Liver (tissue), 8 donors: ENCODE measurements at regions not wholly inside any gene's neighbourhood (a gene's known extent, or its start where the extent isn't known, plus 50 kb on each side); places are given as distances from the start of the nearest gene placed in this dataset.

Source experiments
- DNase-seq: peaks from one replicate; pipeline ENCODE4 v3.0.0-alpha.2; 2017; ENCODE audit warnings: low spot score
- H3K27ac ChIP-seq, 2 donors: one replicate each; pipeline ENCODE4 v1.7.0; 2013; ENCODE audit warnings: inconsistent platforms in 2 of 2, low read length in 2 of 2, control low read depth in 1 of 2, low read depth in 1 of 2, mild to moderate bottlenecking in 1 of 2
- H3K27me3 ChIP-seq, 4 donors: one replicate each; pipeline versions ENCODE4 v1.6.1 to v1.7.0; 2013; ENCODE audit warnings: low read length in 3 of 4, inconsistent platforms in 1 of 4, mild to moderate bottlenecking in 1 of 4, moderate library complexity in 1 of 4; ENCODE audit not compliant: control insufficient read depth in 4 of 4, insufficient read depth in 4 of 4
- H3K36me3 ChIP-seq, 4 donors: one replicate each; pipeline versions ENCODE4 v1.6.1 to v1.7.0; 2013; ENCODE audit warnings: low read length in 3 of 4, mild to moderate bottlenecking in 3 of 4, low read depth in 1 of 4, moderate library complexity in 1 of 4; ENCODE audit not compliant: control insufficient read depth in 4 of 4, insufficient read depth in 3 of 4
- H3K4me1 ChIP-seq, 4 donors: one replicate each; pipeline versions ENCODE4 v1.6.1 to v1.7.0; 2013; ENCODE audit warnings: low read length in 3 of 4, mild to moderate bottlenecking in 3 of 4, moderate library complexity in 1 of 4; ENCODE audit not compliant: control insufficient read depth in 4 of 4, insufficient read depth in 4 of 4
- H3K4me3 ChIP-seq, 3 donors: one replicate each; pipeline versions ENCODE4 v1.6.1 to v1.7.0; 2013; ENCODE audit warnings: low read length in 3 of 3, control low read depth in 1 of 3, low read depth in 1 of 3, mild to moderate bottlenecking in 1 of 3
- H3K9ac ChIP-seq, 2 donors: one replicate each; pipeline ENCODE4 v1.7.0; 2013; ENCODE audit warnings: low read length in 2 of 2, mild to moderate bottlenecking in 2 of 2, moderate library complexity in 2 of 2, control low read depth in 1 of 2, low read depth in 1 of 2
- H3K9me3 ChIP-seq, 4 donors: one replicate each; pipeline versions ENCODE4 v1.6.1 to v1.7.0; 2013; ENCODE audit warnings: low read length in 3 of 4; ENCODE audit not compliant: control insufficient read depth in 4 of 4
- CTCF ChIP-seq: fragments of 150-350 bp; IDR thresholded peaks from 2 replicates; pipeline ENCODE4 v1.5.1; 2017; ENCODE audit warnings: improper control_type of control experiment, low read depth, low read length; ENCODE audit not compliant: missing input control
- EGR1 ChIP-seq, 2 donors: IDR thresholded peaks; 2 replicates each; pipeline ENCODE4 v1.6.1; 2016 to 2018; ENCODE audit warnings: antibody characterized with exemption in 2 of 2, low read depth in 2 of 2
- FOXA1 ChIP-seq: IDR thresholded peaks from 2 replicates; pipeline ENCODE4 v1.6.1; 2016; ENCODE audit warnings: antibody characterized with exemption
- FOXA2 ChIP-seq: IDR thresholded peaks from 2 replicates; pipeline ENCODE4 v1.6.1; 2016; ENCODE audit warnings: antibody characterized with exemption
- GABPA ChIP-seq, 2 donors: IDR thresholded peaks in 1 of 2; conservative IDR thresholded peaks in 1 of 2; 2 replicates each; pipeline ENCODE4 v1.6.1; 2016; ENCODE audit warnings: antibody characterized with exemption in 2 of 2, mild to moderate bottlenecking in 1 of 2, moderate library complexity in 1 of 2
- HNF4A ChIP-seq, 2 donors: conservative IDR thresholded peaks; 2 replicates each; pipeline ENCODE4 v1.6.1; 2016; ENCODE audit warnings: antibody characterized with exemption in 2 of 2, mild to moderate bottlenecking in 2 of 2
- HNF4G ChIP-seq: IDR thresholded peaks from 2 replicates; pipeline ENCODE4 v1.6.1; 2016; ENCODE audit warnings: antibody characterized with exemption
- JUND ChIP-seq, 2 donors: IDR thresholded peaks; 2 replicates each; pipeline ENCODE4 v1.6.1; 2016; ENCODE audit warnings: antibody characterized with exemption in 2 of 2
- NR2F2 ChIP-seq: IDR thresholded peaks from 2 replicates; pipeline ENCODE4 v1.6.1; 2016; ENCODE audit warnings: antibody characterized with exemption
- RAD21 ChIP-seq, 2 donors: IDR thresholded peaks; 2 replicates each; pipeline ENCODE4 v1.6.1; 2016; ENCODE audit warnings: antibody characterized with exemption in 2 of 2, mild to moderate bottlenecking in 2 of 2
- REST ChIP-seq: IDR thresholded peaks from 2 replicates; pipeline ENCODE4 v1.6.1; 2016; ENCODE audit warnings: antibody characterized with exemption, mild to moderate bottlenecking
- RXRA ChIP-seq, 2 donors: IDR thresholded peaks; 2 replicates each; pipeline ENCODE4 v1.6.1; 2017 to 2018; ENCODE audit warnings: antibody characterized with exemption in 2 of 2, mild to moderate bottlenecking in 1 of 2
- SP1 ChIP-seq: IDR thresholded peaks from 2 replicates; pipeline ENCODE4 v1.6.1; 2018; ENCODE audit warnings: antibody characterized with exemption, mild to moderate bottlenecking
- TAF1 ChIP-seq: conservative IDR thresholded peaks from 2 replicates; pipeline ENCODE4 v1.6.1; 2016; ENCODE audit warnings: antibody characterized with exemption, mild to moderate bottlenecking
- YY1 ChIP-seq: IDR thresholded peaks from 2 replicates; pipeline ENCODE4 v1.6.1; 2016; ENCODE audit warnings: antibody characterized with exemption, mild to moderate bottlenecking
- WGBS: extraction: QIAGEN DNeasy Blood & Tissue Kit; methylation state at CpG from one replicate; pipeline ENCODE4 v1.1.7; 2013; 5-methylcytosine and 5-hydroxymethylcytosine counted together
- TF ChIP-seq, protein P1 (sequence below): IDR thresholded peaks from 2 replicates; pipeline ENCODE4 v1.6.1; 2016; ENCODE audit warnings: antibody characterized with exemption
- TF ChIP-seq, protein P2 (sequence below): IDR thresholded peaks from 2 replicates; pipeline ENCODE4 v1.6.1; 2016; ENCODE audit warnings: antibody characterized with exemption
- TF ChIP-seq, protein P3 (sequence below): IDR thresholded peaks from 2 replicates; pipeline ENCODE4 v1.6.1; 2016; ENCODE audit warnings: antibody characterized with exemption
- donor health status: healthy.
- donor health status: healthy.
- donor health status: healthy.
- donor health status: healthy.
- donor health status: healthy.

DNA sequence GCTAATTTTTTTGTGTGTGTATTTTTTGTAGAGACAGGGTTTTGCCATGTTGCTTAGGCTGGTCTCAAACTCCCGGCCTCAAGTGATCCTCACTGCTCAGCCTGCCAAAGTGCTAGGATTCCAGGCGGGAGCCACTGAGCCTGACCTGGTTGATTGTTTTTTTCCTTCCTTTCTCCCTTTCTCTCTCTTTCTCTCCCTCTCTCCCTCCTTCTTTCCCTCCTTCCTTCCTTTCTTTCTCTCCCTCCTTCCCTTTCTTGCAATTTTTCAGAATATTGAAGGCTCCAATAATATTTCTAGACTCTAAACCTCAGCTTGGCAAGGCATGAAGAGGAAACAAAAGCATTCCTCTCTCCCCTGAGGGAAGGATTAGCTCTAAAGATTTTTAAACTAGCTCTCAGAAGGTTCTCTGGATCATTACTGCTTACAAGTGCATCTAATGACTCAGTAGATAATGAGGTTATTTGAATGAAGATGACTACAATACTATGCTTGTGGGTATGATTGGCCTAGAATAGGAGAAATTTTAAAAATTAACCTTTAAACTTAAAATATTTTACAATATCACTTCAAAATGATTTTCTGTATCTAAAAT, 68.5 kb upstream of the GADD45A start:
- peaks cover 0 to 3% (median 0%) of the 10 kb centered on the region in 4 donors for H3K4me1 ChIP-seq
- H3K9me3 ChIP-seq = no peaks in the 10 kb centered on the region
- H3K27ac ChIP-seq = no peak overlapping the region
- no peak overlapping the region for H3K4me3 ChIP-seq
- H3K27me3 ChIP-seq = no peaks in the 10 kb centered on the region
- TF ChIP-seq HNF4G (no peak), REST (no peak), GABPA (IDR thresholded peaks at IDR 0.05 in 1 of 2, conservative IDR thresholded peaks at IDR 0.05 in 1 of 2) (no peak), FOXA2 (no peak), SP1 (no peak), RXRA (IDR thresholded peaks at IDR 0.05) (no peak), TAF1 (no peak), JUND (IDR thresholded peaks at IDR 0.05) (no peak), HNF4A (conservative IDR thresholded peaks at IDR 0.05) (no peak), EGR1 (IDR thresholded peaks at IDR 0.05; ENCODE audit: low read depth in 2 of 2) (no peak), FOXA1 (no peak), RAD21 (IDR thresholded peaks at IDR 0.05) (no peak), YY1 (no peak)
- TF ChIP-seq, protein P1, sequence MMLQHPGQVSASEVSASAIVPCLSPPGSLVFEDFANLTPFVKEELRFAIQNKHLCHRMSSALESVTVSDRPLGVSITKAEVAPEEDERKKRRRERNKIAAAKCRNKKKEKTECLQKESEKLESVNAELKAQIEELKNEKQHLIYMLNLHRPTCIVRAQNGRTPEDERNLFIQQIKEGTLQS = no peak
- TF ChIP-seq, protein P2, sequence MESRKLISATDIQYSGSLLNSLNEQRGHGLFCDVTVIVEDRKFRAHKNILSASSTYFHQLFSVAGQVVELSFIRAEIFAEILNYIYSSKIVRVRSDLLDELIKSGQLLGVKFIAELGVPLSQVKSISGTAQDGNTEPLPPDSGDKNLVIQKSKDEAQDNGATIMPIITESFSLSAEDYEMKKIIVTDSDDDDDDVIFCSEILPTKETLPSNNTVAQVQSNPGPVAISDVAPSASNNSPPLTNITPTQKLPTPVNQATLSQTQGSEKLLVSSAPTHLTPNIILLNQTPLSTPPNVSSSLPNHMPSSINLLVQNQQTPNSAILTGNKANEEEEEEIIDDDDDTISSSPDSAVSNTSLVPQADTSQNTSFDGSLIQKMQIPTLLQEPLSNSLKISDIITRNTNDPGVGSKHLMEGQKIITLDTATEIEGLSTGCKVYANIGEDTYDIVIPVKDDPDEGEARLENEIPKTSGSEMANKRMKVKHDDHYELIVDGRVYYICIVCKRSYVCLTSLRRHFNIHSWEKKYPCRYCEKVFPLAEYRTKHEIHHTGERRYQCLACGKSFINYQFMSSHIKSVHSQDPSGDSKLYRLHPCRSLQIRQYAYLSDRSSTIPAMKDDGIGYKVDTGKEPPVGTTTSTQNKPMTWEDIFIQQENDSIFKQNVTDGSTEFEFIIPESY = no peak
- TF ChIP-seq, protein P3, sequence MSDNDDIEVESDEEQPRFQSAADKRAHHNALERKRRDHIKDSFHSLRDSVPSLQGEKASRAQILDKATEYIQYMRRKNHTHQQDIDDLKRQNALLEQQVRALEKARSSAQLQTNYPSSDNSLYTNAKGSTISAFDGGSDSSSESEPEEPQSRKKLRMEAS = no peak
- H3K9ac ChIP-seq = no peak overlapping the region
- H3K36me3 ChIP-seq = no peaks in the 10 kb centered on the region
- no peak for DNase-seq
- 95% methylated on average over 2 of the region's 2 CpGs for WGBS

- Histone ChIP-seq H3K9ac (no peak overlapping the region), H3K27ac (peak overlapping the region in 1 of 2 donors; percentile 27), H3K4me1 (peaks cover 0 to 3% (median 0%) of the 10 kb centered on the region in 4 donors), H3K9me3 (no peaks in the 10 kb centered on the region), H3K4me3 (no peak overlapping the region), H3K36me3 (no peaks in the 10 kb centered on the region), H3K27me3 (no peaks in the 10 kb centered on the region)
- 47% methylated on average over 14 of the region's 14 CpGs for WGBS
- no peak for DNase-seq
- TF ChIP-seq TAF1 (no peak), FOXA2 (peak; percentile 14), SP1 (no peak), YY1 (no peak), NR2F2 (peak; percentile 10), REST (peak; percentile 12), RXRA (IDR thresholded peaks at IDR 0.05) (peak; percentile 27 to 68), RAD21 (IDR thresholded peaks at IDR 0.05) (peak; percentile 4 to 23), JUND (IDR thresholded peaks at IDR 0.05) (no peak), HNF4A (conservative IDR thresholded peaks at IDR 0.05) (peak in 1 of 2 donors; percentile 39), CTCF (no peak), GABPA (IDR thresholded peaks at IDR 0.05 in 1 of 2, conservative IDR thresholded peaks at IDR 0.05 in 1 of 2) (no peak)
- TF ChIP-seq, protein P3 = no peak
Measured at GRCh38 chr1:67618285-67619018, 66.5 kb upstream of the GADD45A start.
